Testis (tissue), 2 donors: ENCODE measurements at regions not wholly inside any gene's neighbourhood (a gene's known extent, or its start where the extent isn't known, plus 50 kb on each side); places are given as distances from the start of the nearest gene placed in this dataset.

Experiments used
- DNase-seq: peaks from one replicate; pipeline ENCODE4 v3.0.0-alpha.2; 2019
- H3K27ac ChIP-seq, 2 donors: fragments of 200-600 bp; sonication (generic); one replicate each; pipeline ENCODE4 v1.5.1; 2019
- H3K27me3 ChIP-seq: fragments of 200-600 bp; sonication (generic); one replicate; pipeline ENCODE4 v1.5.1; 2019
- H3K36me3 ChIP-seq: fragments of 200-600 bp; sonication (generic); one replicate; pipeline ENCODE4 v1.5.1; 2017; ENCODE audit warnings: low read depth; ENCODE audit errors: missing control alignments
- H3K4me1 ChIP-seq: fragments of 200-600 bp; sonication (generic); one replicate; pipeline ENCODE4 v1.5.1; 2019
- H3K4me3 ChIP-seq, 2 donors: fragments of 200-600 bp; sonication (generic); one replicate each; pipeline ENCODE4 v1.5.1; 2017 to 2019
- H3K9me3 ChIP-seq: fragments of 200-600 bp; sonication (generic); one replicate; pipeline ENCODE4 v1.5.1; 2017
- POLR2A ChIP-seq: fragments of 450-650 bp; IDR thresholded peaks from one replicate; pipeline ENCODE4 v1.6.1; 2017; ENCODE audit warnings: antibody characterized with exemption, mild to moderate bottlenecking, moderate library complexity
- WGBS, 2 donors: methylation state at CpG; one replicate each; pipeline ENCODE4 v1.1.5; 2018; 5-methylcytosine and 5-hydroxymethylcytosine counted together
- intact Hi-C: fragments of 100-400 bp; cut with DNase I; formaldehyde crosslinking; loops from one replicate; pipeline ENCODE4 v1.15.1; 2023; ENCODE audit warnings: low total_unique reads
- TF ChIP-seq, protein P1 (sequence below), 3 experiments: fragments of 450-650 bp in 2 of 3; fragments of 200-600 bp in 1 of 3; sonication (generic) in 1 of 3; IDR thresholded peaks; one replicate each; pipeline ENCODE4 v1.5.1; 2016 to 2019; ENCODE audit warnings: antibody characterized with exemption in 3 of 3, mild to moderate bottlenecking in 2 of 3, moderate library complexity in 1 of 3

DNA sequence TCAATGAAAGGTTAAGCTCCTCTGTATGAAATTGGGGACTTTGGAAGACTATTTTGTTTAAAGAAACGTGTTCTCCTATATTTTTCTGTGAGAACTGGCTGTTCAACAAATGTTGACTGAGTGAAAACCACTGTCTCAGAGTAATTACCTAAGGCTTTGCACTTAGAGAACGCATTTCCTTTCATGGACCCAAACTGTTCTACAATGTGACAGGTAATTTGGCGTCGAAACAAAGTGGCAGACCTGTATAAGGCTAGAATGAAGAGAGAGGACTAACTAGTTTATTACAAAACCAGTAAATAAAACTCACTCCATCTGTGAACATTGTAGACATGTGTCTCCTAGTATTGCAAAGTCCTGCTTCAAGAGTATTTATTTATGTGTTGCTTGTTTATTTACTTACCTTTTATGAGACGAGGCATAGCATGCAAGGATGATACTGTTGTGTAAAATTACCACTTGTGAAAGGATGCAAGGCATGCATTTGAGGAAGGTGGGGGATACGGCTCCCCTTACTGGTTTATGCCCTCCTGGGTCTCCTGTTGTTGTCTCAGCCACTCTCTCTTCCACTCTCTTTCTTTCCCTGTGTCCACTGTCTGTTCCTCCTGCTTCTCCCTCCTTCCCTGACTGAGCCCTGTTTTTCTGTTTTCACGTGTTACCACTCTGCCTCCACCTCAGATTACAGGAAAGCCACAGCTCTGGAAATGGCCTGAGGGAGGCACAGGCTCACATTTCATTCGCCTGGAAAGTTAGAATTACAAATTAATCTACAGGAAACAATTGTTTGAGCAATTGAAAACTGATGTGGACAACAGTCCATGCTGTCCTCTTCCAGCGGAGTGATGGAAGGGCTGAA lies 444.0 kb upstream of the ZNF608 start:
- intact Hi-C loops, result no loop called here
- WGBS, 2 donors, result 71 to 76% methylated on average over 9 of the region's 9 CpGs
- no peak for DNase-seq

DNA sequence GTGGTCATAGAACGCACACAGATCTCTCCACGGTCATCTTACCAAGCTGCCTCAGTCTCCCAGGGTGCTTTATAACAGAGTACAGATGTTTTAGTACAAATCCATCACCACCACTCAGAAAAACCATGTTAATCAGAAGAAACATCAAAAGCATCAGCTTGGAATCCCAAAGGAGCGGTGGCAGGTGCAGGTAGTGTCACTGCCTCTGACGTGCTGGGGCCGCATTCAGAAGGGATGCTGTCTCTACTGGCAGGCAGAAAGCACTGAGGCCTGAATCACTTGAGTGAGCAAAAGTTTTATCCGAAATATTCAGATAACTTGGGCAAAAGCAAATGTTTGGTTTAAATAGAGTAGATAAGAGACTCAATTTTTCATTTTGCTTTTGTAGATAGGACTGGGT lies 448.4 kb upstream of the ZNF608 start:
- Histone ChIP-seq H3K9me3 (no peaks in the 10 kb centered on the region), H3K4me3 (no peak overlapping the region), H3K27ac (no peak overlapping the region), H3K36me3 (no peaks in the 10 kb centered on the region), H3K27me3 (no peaks in the 10 kb centered on the region), H3K4me1 (peaks cover 7% of the 10 kb centered on the region)
- intact Hi-C loops, result no loop called here
- WGBS, 2 donors, result 78 to 93% methylated on average over 6 of the region's 6 CpGs
- no peak for DNase-seq
- TF ChIP-seq, protein P1, sequence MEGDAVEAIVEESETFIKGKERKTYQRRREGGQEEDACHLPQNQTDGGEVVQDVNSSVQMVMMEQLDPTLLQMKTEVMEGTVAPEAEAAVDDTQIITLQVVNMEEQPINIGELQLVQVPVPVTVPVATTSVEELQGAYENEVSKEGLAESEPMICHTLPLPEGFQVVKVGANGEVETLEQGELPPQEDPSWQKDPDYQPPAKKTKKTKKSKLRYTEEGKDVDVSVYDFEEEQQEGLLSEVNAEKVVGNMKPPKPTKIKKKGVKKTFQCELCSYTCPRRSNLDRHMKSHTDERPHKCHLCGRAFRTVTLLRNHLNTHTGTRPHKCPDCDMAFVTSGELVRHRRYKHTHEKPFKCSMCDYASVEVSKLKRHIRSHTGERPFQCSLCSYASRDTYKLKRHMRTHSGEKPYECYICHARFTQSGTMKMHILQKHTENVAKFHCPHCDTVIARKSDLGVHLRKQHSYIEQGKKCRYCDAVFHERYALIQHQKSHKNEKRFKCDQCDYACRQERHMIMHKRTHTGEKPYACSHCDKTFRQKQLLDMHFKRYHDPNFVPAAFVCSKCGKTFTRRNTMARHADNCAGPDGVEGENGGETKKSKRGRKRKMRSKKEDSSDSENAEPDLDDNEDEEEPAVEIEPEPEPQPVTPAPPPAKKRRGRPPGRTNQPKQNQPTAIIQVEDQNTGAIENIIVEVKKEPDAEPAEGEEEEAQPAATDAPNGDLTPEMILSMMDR (IDR thresholded peaks at IDR 0.05), result no peak
- TF ChIP-seq POLR2A, result no peak

More for the DNA sequence above, 444.0 kb upstream of the ZNF608 start:
- H3K36me3 ChIP-seq, result no peaks in the 10 kb centered on the region
- H3K4me1 ChIP-seq, result no peaks in the 10 kb centered on the region
- H3K4me3 ChIP-seq, result no peak overlapping the region
- H3K9me3 ChIP-seq, result no peaks in the 10 kb centered on the region
- H3K27ac ChIP-seq, result no peak overlapping the region
- no peaks in the 10 kb centered on the region for H3K27me3 ChIP-seq
- TF ChIP-seq POLR2A, result no peak
- TF ChIP-seq, protein P1 (IDR thresholded peaks at IDR 0.05), result no peak

DNA sequence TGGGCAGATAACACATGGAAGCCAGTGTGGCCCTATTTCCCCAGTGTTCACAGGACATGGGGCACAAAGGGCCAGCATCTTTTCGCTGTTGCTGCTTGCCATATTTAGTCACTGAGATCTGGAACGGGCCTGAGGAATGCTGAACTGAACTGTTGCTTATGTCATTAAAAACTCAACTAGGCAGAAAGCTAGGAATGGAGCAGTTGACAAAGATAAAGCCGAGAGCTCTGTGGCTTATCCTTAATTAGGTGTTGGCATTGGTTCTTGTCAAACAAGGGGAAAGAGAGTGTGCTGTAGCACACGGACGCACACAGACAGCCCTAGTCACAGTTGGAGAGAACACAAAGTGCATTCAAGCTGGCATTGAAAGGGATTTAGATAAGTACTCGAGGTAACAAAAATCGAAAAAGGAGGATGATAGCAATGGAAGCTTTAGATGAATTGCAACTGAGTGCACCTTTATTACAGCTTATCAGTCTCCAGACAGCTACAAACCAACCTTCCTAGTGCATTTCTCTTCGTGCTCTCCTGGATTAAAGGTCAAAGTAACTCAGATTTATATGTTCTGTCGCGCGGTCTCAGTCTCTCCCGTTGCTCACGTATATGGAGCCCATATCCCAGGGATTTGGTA lies 450.2 kb upstream of the ZNF608 start:
- WGBS, 2 donors, result 44 to 57% methylated on average over 13 of the region's 13 CpGs

DNA sequence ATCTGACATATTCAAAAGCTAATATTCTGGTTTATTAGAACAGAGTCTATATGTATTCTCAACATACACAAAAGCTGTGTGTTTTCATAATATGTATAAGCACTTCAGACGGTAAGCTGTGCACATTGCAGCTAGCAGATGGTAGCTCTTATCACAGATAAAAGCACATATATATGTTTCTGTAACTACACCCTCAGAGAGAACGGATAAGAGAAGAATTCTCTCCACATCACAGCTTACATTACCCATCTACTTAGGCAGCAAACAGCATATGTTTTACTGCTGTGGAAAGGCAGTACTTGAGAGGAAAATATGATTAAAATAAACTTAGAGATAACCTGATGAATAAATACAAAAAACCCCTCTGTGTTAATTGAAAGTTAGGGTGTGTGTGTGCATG lies 450.9 kb upstream of the ZNF608 start:
- H3K4me1 ChIP-seq, result peaks cover 11% of the 10 kb centered on the region
- H3K36me3 ChIP-seq, result no peaks in the 10 kb centered on the region
- DNase-seq, result no peak
- H3K27ac ChIP-seq, result no peak overlapping the region
- TF ChIP-seq, protein P1 (IDR thresholded peaks at IDR 0.05), result no peak
- TF ChIP-seq POLR2A, result no peak
- no peaks in the 10 kb centered on the region for H3K27me3 ChIP-seq
- H3K4me3 ChIP-seq, result no peak overlapping the region
- H3K9me3 ChIP-seq, result no peaks in the 10 kb centered on the region
- WGBS, 2 donors, result 73 to 76% methylated on average over 2 of the region's 2 CpGs
- intact Hi-C loops, result no loop called here

More for the DNA sequence above, 450.2 kb upstream of the ZNF608 start:
- Histone ChIP-seq H3K4me3 (no peak overlapping the region), H3K27ac (no peak overlapping the region), H3K9me3 (no peaks in the 10 kb centered on the region), H3K4me1 (peaks cover 11% of the 10 kb centered on the region), H3K27me3 (no peaks in the 10 kb centered on the region), H3K36me3 (no peaks in the 10 kb centered on the region)
- no peak for DNase-seq
- intact Hi-C loops, result no loop called here
- TF ChIP-seq, protein P1 (IDR thresholded peaks at IDR 0.05), result no peak
- TF ChIP-seq POLR2A, result no peak
